ENCODE measurements at regions not wholly inside any gene's neighbourhood (a gene's known extent, or its start where the extent isn't known, plus 50 kb on each side); places are given as distances from the start of the nearest gene placed in this dataset.

DNA sequence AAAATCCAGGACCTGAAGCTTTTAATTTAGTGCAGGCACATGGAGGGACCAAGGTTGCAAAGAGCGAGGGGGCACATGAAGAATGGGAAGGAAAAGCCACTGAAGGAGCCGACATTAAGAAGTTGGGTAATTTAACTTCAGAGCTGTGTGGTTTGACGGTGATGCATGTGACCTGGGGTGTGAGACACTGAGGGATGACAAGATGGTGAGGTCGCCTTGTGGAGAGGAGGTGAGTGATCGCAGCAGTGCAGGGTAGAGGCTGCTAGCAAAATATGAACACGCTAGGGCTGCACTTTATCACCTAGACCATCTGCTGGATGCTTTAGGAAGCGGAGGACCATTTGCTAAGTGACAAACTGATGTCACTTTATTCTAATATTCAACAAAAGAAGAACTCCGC, 339.0 kb upstream of the KIF2A start:
- TF ChIP-seq, protein P1, sequence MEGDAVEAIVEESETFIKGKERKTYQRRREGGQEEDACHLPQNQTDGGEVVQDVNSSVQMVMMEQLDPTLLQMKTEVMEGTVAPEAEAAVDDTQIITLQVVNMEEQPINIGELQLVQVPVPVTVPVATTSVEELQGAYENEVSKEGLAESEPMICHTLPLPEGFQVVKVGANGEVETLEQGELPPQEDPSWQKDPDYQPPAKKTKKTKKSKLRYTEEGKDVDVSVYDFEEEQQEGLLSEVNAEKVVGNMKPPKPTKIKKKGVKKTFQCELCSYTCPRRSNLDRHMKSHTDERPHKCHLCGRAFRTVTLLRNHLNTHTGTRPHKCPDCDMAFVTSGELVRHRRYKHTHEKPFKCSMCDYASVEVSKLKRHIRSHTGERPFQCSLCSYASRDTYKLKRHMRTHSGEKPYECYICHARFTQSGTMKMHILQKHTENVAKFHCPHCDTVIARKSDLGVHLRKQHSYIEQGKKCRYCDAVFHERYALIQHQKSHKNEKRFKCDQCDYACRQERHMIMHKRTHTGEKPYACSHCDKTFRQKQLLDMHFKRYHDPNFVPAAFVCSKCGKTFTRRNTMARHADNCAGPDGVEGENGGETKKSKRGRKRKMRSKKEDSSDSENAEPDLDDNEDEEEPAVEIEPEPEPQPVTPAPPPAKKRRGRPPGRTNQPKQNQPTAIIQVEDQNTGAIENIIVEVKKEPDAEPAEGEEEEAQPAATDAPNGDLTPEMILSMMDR (IDR thresholded peaks at IDR 0.05; ENCODE audit: control extremely low read depth, extremely low read depth, low read depth, missing control alignments): no peak
- DNase-seq (ENCODE audit: extremely low spot score): no peak
- CTCF ChIA-PET: no interaction called here
- POLR2A ChIA-PET: no interaction called here

DNA sequence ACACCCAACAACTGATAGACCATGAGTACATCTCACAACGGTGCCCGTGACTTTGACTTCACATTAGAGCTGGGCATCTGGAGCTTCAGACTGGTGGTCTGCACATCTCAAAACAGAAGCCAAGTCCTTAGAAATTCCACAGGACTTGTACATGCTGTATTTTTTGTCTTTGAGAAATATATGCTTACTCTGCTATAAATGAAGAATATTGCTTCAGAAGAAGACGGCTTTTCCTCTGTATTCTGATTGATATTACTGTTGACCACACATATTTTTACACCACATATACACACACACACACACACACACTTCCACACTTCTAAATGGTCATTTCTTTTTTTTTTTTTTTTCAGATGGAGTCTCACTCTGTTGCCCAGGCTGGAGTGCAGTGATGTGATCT, 338.3 kb upstream of the KIF2A start:
- CTCF ChIA-PET: no interaction called here
- TF ChIP-seq, protein P1 (IDR thresholded peaks at IDR 0.05; ENCODE audit: control extremely low read depth, extremely low read depth, low read depth, missing control alignments): no peak
- no peak for DNase-seq (ENCODE audit: extremely low spot score)
- POLR2A ChIA-PET: interaction anchor here (0.7 kb wide), 1 partner anchor 50 kb away, joined by 4 read pairs; no protein-coding TSS in a partner anchor

DNA sequence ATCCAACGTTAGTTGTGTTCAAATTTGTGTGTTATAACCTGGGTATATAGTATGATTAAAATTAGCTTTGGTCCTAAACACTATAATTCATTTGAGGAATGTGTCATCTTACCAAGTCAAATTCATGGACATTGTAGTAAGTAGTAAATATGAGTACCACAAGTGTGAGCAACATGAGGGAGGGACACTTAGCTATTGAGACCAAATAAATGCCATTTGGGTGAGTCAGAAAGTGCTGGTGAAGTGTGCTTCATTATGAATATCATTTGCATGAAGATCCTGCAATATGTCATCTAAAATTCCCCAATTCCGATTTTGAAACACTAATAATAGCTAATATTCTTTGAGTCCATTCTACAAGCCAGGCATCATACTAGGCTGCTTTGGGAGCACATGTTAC, 336.7 kb upstream of the KIF2A start:
- TF ChIP-seq, protein P1 (IDR thresholded peaks at IDR 0.05; ENCODE audit: control extremely low read depth, extremely low read depth, low read depth, missing control alignments): no peak
- ChIA-PET CTCF (interaction anchor here (1.0 kb wide), 1 partner anchor 16 kb away, joined by 4 read pairs; no protein-coding TSS in a partner anchor), POLR2A (no interaction called here)
- DNase-seq (ENCODE audit: extremely low spot score): no peak

DNA sequence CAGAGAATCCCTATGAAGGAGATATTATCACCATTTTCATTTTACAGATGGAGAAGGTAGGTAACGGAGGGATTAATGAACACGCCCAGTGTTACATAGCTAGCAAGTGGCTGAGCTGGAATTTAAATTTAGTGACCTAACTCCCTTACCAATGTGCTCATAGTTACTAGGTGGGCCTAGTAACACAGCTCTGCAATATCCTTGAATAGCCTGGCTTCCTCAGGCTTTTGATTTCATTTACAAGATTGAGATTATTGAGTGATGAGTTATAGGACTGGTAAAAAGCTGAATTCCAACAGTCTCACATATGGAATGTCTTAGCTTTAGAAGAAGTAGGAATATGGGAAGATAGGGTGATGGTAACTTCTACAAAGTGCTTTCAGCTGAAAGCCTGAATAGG, 336.3 kb upstream of the KIF2A start:
- POLR2A ChIA-PET: no interaction called here
- no peak for DNase-seq (ENCODE audit: extremely low spot score)
- CTCF ChIA-PET: interaction anchor here (1.0 kb wide), 1 partner anchor 15 kb away, joined by 4 read pairs; no protein-coding TSS in a partner anchor
- TF ChIP-seq, protein P1 (IDR thresholded peaks at IDR 0.05; ENCODE audit: control extremely low read depth, extremely low read depth, low read depth, missing control alignments): no peak

DNA sequence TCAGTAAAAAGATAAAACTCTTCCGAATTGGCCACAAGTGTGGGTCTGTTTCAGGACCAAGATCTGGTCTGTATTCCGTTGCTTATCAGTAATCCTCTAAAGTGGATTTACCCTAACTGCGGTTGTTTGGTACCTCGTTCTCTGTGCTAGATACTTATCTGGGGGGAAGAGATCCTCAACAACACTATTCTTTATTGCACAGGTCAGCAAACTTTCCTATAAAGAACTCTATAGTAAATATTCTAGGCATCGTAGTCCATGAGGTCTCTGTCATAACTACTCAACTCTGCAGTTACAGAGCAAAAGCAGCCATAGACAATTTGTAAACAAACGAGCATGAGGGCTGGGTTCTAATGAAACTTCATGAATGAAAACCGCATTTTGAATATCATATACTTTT, 335.8 kb upstream of the KIF2A start:
- POLR2A ChIA-PET: no interaction called here
- CTCF ChIA-PET: interaction anchor here (1.0 kb wide), 1 partner anchor 15 kb away, joined by 4 read pairs; no protein-coding TSS in a partner anchor
- TF ChIP-seq, protein P1 (IDR thresholded peaks at IDR 0.05; ENCODE audit: control extremely low read depth, extremely low read depth, low read depth, missing control alignments): no peak
- DNase-seq (ENCODE audit: extremely low spot score): no peak

DNA sequence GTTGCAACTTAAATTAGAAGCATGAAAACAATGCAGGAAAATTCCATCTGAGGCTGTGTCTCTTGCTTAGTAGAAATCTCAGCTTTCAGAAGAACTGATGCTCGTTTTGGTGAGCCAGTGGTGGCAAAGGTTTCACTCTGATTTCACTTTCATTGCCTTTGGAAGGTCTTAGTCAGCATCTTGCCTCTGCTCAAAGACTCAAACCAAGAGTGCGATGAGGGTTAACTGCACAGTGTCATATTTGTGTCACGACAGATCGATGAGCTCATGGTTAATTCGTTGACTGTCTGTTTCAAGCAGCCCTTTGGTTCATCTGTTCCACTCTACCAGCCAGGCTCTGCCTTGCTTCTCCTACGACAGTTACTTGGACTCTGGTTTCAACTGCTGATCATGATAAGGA, 331.3 kb upstream of the KIF2A start:
- TF ChIP-seq, protein P1 (IDR thresholded peaks at IDR 0.05; ENCODE audit: control extremely low read depth, extremely low read depth, low read depth, missing control alignments): no peak
- DNase-seq (ENCODE audit: extremely low spot score): peak; percentile 10
- CTCF ChIA-PET: interaction anchor here (1.0 kb wide), 1 partner anchor 13 kb away, joined by 4 read pairs; no protein-coding TSS in a partner anchor
- POLR2A ChIA-PET: no interaction called here

Data from GM10248 (cell line).